Fibroblast of mammary gland (primary cell): ENCODE measurements at regions not wholly inside any gene's neighbourhood (a gene's known extent, or its start where the extent isn't known, plus 50 kb on each side); places are given as distances from the start of the nearest gene placed in this dataset.

ENCODE experiments used
- DNase-seq: peaks from one replicate; pipeline ENCODE4 v3.0.0-alpha.2; 2010; ENCODE audit warnings: low read depth
- H3K4me3 ChIP-seq: 2 replicates; pipeline ENCODE4 v1.5.1; 2011; ENCODE audit warnings: low read depth, mild to moderate bottlenecking, low read length, moderate library complexity; ENCODE audit not compliant: control insufficient read depth
- CTCF ChIP-seq: conservative IDR thresholded peaks from 2 replicates; pipeline ENCODE4 v1.5.1; 2011; ENCODE audit warnings: low read depth, low read length, inconsistent platforms; ENCODE audit not compliant: control insufficient read depth, insufficient read depth

DNA sequence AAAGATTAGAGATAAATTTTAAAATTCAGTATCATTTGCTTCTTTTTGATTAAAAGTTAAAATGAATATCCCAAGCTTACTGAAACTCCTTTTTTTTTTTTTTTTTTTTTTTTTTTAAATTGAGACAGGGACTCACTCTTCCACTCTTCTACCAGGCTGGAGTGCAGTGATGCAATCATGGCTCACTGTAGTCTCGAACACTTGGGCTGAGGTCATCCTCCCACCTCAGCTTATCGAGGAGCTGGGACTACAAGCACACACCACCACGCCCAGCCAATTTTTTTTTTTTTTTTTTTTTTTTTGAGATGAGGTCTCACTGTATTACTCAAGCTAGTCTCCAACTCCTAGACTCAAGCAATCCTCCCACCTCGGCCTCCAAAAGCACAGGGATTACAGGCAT lies 92.1 kb upstream of the RGS18 start:
- no peak for TF ChIP-seq CTCF
- DNase-seq, result no peak
- no peak overlapping the region for H3K4me3 ChIP-seq

DNA sequence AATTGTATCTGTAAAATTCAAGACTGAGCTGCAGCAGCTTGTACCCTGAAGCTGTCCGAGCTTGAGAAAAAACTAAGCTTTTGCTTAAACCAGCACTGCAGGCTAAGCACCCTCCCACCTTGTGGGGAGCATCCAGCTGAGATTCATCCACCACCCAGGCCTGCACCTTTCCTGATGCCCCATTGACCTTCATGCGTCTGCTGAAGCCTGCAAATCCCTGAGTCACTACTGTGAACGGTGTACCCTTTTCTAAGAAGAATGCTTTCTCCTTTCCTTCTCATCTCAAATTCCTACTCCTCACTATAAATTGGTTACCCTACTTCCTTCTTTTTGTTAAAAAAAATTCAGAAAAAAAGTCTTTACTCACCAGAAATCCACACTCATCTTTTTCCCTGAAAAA lies 90.9 kb upstream of the RGS18 start:
- TF ChIP-seq CTCF, result no peak
- DNase-seq, result no peak
- no peak overlapping the region for H3K4me3 ChIP-seq

DNA sequence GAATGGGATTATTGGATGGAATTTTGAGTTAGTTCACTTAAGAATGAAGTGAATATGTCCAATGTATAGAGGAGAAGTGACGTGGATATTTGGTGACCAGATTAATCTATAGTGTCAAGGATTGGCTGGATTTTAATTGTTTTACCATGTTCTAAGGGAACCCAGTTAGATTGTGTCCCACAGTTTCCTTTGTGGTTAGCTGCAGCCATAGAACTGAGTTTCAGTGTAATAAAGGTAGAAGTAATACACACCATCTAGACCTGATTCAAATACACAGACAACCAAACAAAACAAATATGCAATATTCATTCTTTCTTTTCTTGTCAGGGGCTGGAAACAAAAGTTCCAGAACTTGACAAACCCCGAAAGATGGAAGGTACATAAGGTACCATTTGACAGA lies 88.0 kb upstream of the RGS18 start:
- DNase-seq, result no peak
- H3K4me3 ChIP-seq, result no peak overlapping the region
- TF ChIP-seq CTCF, result no peak

DNA sequence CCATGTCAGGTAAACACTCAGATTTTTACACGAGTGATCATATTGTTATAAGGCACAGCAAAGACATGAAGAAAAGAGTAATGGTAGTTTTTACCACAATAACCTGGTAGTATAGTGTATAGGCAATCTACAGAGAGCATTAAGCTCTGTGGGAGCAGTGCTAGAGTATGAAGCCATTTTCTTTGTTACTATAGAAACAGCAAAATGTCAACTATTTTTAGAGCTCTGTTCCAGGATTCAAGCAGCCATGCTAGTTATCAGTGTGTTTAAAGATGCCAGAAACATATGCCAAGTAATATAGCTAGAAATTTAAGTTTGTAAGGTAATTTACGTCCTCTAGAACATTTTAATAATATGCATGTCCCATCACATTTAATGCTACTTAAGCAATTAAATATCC lies 77.6 kb upstream of the RGS18 start:
- no peak overlapping the region for H3K4me3 ChIP-seq
- no peak for DNase-seq
- TF ChIP-seq CTCF, result no peak

- no peak for DNase-seq
- TF ChIP-seq CTCF, result no peak
- H3K4me3 ChIP-seq, result no peak overlapping the region
These were observed 76.9 kb upstream of the RGS18 start for GRCh38 chr1:192081359-192081758.

DNA sequence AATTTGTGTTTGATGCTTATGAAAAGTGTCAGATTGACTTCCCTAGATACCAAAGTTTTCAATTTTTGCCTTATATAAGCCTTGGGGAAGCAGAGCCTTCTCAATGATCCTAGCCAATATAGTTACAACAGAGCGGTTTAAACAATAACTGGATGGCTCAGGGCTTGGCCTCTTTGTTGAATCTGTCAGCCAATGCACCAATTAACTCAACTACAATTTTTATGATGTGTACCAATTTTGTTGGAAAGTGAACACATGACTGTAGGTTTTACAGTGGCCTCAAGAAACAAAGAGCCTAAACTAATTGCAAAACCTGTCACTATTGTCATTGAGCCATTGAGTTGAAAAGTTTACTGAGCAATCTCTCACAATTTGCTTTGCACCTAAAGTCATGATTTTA lies 71.6 kb upstream of the RGS18 start:
- H3K4me3 ChIP-seq, result no peak overlapping the region
- no peak for TF ChIP-seq CTCF
- no peak for DNase-seq

DNA sequence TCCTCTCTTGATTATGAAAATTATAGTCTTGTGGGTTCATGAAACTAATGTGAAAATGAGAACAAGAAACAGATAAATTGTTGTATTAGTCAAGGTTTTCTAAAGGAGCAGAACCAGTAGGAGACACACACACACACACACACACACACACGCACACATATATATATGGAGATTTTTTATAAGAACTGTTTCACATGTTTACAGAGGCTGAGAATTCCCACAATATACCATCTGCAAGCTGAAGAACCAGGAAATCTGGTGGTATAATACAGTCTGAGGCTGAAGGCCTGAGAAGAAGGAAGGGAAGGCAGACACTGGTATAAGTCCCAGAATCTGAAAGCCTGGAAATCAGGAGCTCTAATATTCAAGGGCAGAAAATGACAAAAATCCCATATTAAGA lies 70.9 kb upstream of the RGS18 start:
- H3K4me3 ChIP-seq, result no peak overlapping the region
- TF ChIP-seq CTCF, result no peak
- DNase-seq, result no peak
